ENCODE measurements at regions not wholly inside any gene's neighbourhood (a gene's known extent, or its start where the extent isn't known, plus 50 kb on each side); places are given as distances from the start of the nearest gene placed in this dataset.
A peak's percentile ranks its signal among the peaks of the same experiment; 100 is the strongest.

DNA sequence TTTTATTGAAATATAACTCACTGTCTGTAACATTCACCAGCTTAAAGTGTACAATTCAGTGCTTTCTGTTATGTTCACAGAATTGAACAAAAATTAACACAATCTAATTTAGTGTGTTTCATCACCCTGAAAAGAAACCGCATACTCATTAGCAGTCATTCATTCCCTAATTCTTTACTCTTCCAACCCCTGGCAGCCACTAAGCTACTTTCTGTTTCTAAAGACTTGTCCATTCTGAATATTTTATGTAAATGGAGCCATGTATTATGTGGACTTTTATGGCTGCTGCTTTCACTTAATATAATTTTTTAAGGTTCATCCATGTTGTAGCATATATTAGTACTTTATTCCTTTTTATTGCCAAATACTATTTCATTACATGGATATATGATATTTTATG lies 94.7 kb upstream of the ATP8A1 start:
- FAIRE-seq (no peak), DNase-seq (no peak)
- intact Hi-C loops (cut with DNase I): no loop called here
- TF ChIP-seq CTCF (IDR thresholded peaks at IDR 0.05; ENCODE audit: borderline replicate concordance, extremely low read depth, insufficient read depth): no peak
- Histone ChIP-seq H3K27me3 (ENCODE audit: control insufficient read depth, insufficient read depth, low read length) (no peaks in the 10 kb centered on the region), H3K9ac (ENCODE audit: low read length in 3 of 3) (no peak overlapping the region), H3K27ac (ENCODE audit: low read depth in 2 of 2, low read length in 2 of 2) (no peak overlapping the region), H3K36me3 (ENCODE audit: control insufficient read depth in 2 of 3, insufficient read depth in 3 of 3, low read length in 3 of 3) (no peaks in the 10 kb centered on the region), H3K4me1 (ENCODE audit: control insufficient read depth in 2 of 3, insufficient read depth in 2 of 3, low read depth in 1 of 3, low read length in 3 of 3) (no peaks in the 10 kb centered on the region), H3K9me3 (ENCODE audit: control insufficient read depth in 2 of 3, insufficient read depth in 1 of 3, low read length in 3 of 3) (no peaks in the 10 kb centered on the region), H3K4me3 (ENCODE audit: low read length in 3 of 3) (no peak overlapping the region)

GRCh38 chr4:42750856-42751255 lies 94.0 kb upstream of the ATP8A1 start:
- intact Hi-C loops (cut with DNase I): no loop called here
- TF ChIP-seq CTCF (IDR thresholded peaks at IDR 0.05; ENCODE audit: borderline replicate concordance, extremely low read depth, insufficient read depth): no peak
- no peaks in the 10 kb centered on the region for H3K36me3 ChIP-seq (ENCODE audit: control insufficient read depth in 2 of 3, insufficient read depth in 3 of 3, low read length in 3 of 3)
- no peak overlapping the region for H3K9ac ChIP-seq (ENCODE audit: low read length in 3 of 3)
- no peak overlapping the region for H3K4me3 ChIP-seq (ENCODE audit: low read length in 3 of 3)
- FAIRE-seq (no peak), DNase-seq (peak in 3 of 5 donors; percentile 9 to 72 (median 66))
- no peaks in the 10 kb centered on the region for H3K4me1 ChIP-seq (ENCODE audit: control insufficient read depth in 2 of 3, insufficient read depth in 2 of 3, low read depth in 1 of 3, low read length in 3 of 3)
- H3K9me3 ChIP-seq (ENCODE audit: control insufficient read depth in 2 of 3, insufficient read depth in 1 of 3, low read length in 3 of 3): no peaks in the 10 kb centered on the region
- H3K27me3 ChIP-seq (ENCODE audit: control insufficient read depth, insufficient read depth, low read length): no peaks in the 10 kb centered on the region
- no peak overlapping the region for H3K27ac ChIP-seq (ENCODE audit: low read depth in 2 of 2, low read length in 2 of 2)

- DNase-seq: peak in 2 of 5 donors; percentile 8 to 37
- FAIRE-seq: no peak
These were observed 93.2 kb upstream of the ATP8A1 start for GRCh38 chr4:42750091-42750490.

More at GRCh38 chr4:42750091-42750490, 93.2 kb upstream of the ATP8A1 start:
- H3K9ac ChIP-seq (ENCODE audit: low read length in 3 of 3): no peak overlapping the region
- H3K4me1 ChIP-seq (ENCODE audit: control insufficient read depth in 2 of 3, insufficient read depth in 2 of 3, low read depth in 1 of 3, low read length in 3 of 3): no peaks in the 10 kb centered on the region
- no peaks in the 10 kb centered on the region for H3K9me3 ChIP-seq (ENCODE audit: control insufficient read depth in 2 of 3, insufficient read depth in 1 of 3, low read length in 3 of 3)
- H3K27me3 ChIP-seq (ENCODE audit: control insufficient read depth, insufficient read depth, low read length): no peaks in the 10 kb centered on the region
- H3K4me3 ChIP-seq (ENCODE audit: low read length in 3 of 3): no peak overlapping the region
- intact Hi-C loops (cut with DNase I): no loop called here
- no peaks in the 10 kb centered on the region for H3K36me3 ChIP-seq (ENCODE audit: control insufficient read depth in 2 of 3, insufficient read depth in 3 of 3, low read length in 3 of 3)
- no peak for TF ChIP-seq CTCF (IDR thresholded peaks at IDR 0.05; ENCODE audit: borderline replicate concordance, extremely low read depth, insufficient read depth)
- no peak overlapping the region for H3K27ac ChIP-seq (ENCODE audit: low read depth in 2 of 2, low read length in 2 of 2)

Data from kidney (tissue), 13 donors.